Fibroblast of the aortic adventitia (primary cell): ENCODE measurements at regions not wholly inside any gene's neighbourhood (a gene's known extent, or its start where the extent isn't known, plus 50 kb on each side); places are given as distances from the start of the nearest gene placed in this dataset.

Source experiments
- DNase-seq: peaks from one replicate; pipeline ENCODE4 v3.0.0-alpha.2; 2010; ENCODE audit warnings: low read depth
- H3K4me3 ChIP-seq: 2 replicates; pipeline ENCODE4 v1.5.1; 2011; ENCODE audit warnings: low read depth, mild to moderate bottlenecking, control low read depth, low read length, moderate library complexity
- CTCF ChIP-seq: IDR thresholded peaks from 2 replicates; pipeline ENCODE4 v1.5.1; 2011; ENCODE audit warnings: mild to moderate bottlenecking, low read length, control low read depth, inconsistent platforms; ENCODE audit not compliant: insufficient read depth

- peak; percentile 58 for TF ChIP-seq CTCF
- DNase-seq: peak; percentile 27
- H3K4me3 ChIP-seq: no peak overlapping the region
Measured at GRCh38 chr14:22303589-22304195, 285.3 kb downstream of the DAD1 start.

GRCh38 chr14:22300646-22301045 is 288.4 kb downstream of the DAD1 start:
- no peak overlapping the region for H3K4me3 ChIP-seq
- no peak for DNase-seq
- no peak for TF ChIP-seq CTCF

- no peak for DNase-seq
- H3K4me3 ChIP-seq: no peak overlapping the region
- TF ChIP-seq CTCF: no peak
Measured at GRCh38 chr14:22297376-22297775, 291.6 kb downstream of the DAD1 start.

GRCh38 chr14:22296722-22297121 is 292.3 kb downstream of the DAD1 start:
- H3K4me3 ChIP-seq: no peak overlapping the region
- DNase-seq: peak; percentile 57
- no peak for TF ChIP-seq CTCF

- DNase-seq: no peak
- no peak overlapping the region for H3K4me3 ChIP-seq
- no peak for TF ChIP-seq CTCF
Measured at GRCh38 chr14:22296088-22296487, 292.9 kb downstream of the DAD1 start.

- DNase-seq: no peak
- no peak overlapping the region for H3K4me3 ChIP-seq
- TF ChIP-seq CTCF: no peak
Measured at GRCh38 chr14:22291406-22291805, 297.6 kb downstream of the DAD1 start.

GRCh38 chr14:22289570-22289969 is 299.5 kb downstream of the DAD1 start:
- H3K4me3 ChIP-seq: no peak overlapping the region
- no peak for DNase-seq
- TF ChIP-seq CTCF: no peak
